ENCODE measurements at regions not wholly inside any gene's neighbourhood (a gene's known extent, or its start where the extent isn't known, plus 50 kb on each side); places are given as distances from the start of the nearest gene placed in this dataset.
"Not testable (repeated sequence)": the region's sequence is repeated elsewhere in the genome, so short reads cannot be mapped to it uniquely, and the experiment has no call there.

GRCh38 chr22:22974795-22975580, 87.4 kb downstream of the IGLL5 start:
- intact Hi-C loops (cut with DNase I): no loop called here
- ATAC-seq (no peak), DNase-seq (no peak)

DNA sequence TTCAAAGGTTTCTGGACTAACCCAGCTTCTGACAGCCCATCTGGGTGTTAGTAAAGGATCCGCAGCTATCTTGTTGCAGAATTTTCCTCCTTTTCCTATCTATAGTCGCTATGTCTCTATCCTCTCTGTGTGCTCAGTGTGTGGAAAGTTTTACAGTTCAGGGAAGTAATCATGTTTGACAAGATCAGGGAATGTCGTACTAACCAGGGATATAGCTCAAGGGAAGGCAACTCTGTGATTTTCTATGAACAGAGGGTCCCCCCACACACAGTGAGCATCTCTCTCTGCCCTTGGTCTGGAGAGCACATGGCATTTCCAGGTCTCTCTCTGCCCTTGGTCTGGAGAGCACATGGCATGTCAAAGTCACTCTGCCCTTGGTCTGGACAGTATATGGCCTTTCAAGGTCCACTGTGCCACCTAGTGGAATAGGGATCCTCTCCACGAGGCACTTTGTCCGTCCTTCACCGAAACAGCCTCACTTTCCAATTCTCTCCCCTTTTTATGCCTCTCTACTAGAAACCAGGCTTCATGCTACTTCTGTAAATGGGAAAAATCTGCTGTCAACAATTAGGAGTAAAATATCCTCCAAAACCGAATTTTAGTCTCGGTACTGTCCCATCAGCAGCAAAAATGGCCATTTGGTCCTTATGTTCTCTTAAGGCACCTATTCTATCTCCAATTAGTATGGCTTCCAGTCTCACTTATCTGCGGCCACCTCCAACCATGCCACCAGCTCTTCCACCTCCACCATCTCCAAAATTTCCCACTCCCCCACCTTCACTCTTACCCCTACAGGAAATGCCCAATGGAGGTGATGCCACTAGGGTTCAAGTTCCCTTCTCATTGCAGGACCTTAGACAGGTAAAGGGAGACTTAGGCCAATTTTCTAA, 88.7 kb downstream of the IGLL5 start:
- ATAC-seq: no peak
- intact Hi-C loops (cut with DNase I): no loop called here
- no peak for DNase-seq

GRCh38 chr22:22977479-22978200, 90.0 kb downstream of the IGLL5 start:
- intact Hi-C loops (cut with DNase I): no loop called here
- DNase-seq (no peak), ATAC-seq (no peak)

DNA sequence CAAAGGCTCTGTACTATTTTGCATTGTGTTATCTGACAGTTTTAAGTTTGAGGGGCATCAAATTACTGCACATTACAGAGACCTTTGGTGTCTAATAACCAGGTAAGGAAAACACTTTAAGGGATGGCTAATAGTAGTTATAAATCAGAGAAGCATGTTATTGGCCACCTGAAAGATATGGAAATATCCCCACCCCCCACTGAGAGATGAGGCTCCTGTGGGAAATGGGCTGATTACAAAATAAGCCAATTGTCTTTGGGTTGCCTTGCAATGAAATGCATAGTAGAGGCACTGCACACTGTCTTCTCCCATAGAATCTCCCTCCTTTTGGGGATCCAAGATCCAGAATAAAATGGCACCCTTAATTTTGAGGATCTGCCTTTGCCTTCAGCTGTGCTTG, 91.0 kb downstream of the IGLL5 start:
- intact Hi-C loops (cut with DNase I): no loop called here
- DNase-seq (no peak), ATAC-seq (no peak)

GRCh38 chr22:22979121-22979724, 91.1 kb upstream of the GNAZ start:
- ATAC-seq: no peak
- intact Hi-C loops (cut with DNase I): no loop called here
- no peak for DNase-seq

DNA sequence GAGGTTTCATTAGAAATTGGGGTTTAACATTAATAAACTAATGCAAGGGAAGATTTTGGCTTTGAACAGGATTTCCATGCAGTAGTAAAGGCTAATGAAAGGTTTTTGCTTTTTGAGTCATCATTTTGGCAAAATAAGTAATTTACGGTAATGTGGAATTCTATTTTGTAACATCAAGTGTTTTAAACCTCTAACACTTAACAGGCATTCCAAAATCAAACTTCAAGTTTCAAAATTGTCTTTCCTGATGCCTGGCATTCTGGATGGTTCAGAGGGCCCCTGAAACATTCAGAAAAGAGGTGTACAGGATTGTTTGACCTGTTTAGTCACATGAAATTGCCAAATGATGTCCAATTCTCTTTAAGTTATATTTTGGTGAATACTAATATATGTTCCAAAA, 90.4 kb upstream of the GNAZ start:
- DNase-seq: no peak
- ATAC-seq: no peak
- intact Hi-C loops (cut with DNase I): no loop called here

DNA sequence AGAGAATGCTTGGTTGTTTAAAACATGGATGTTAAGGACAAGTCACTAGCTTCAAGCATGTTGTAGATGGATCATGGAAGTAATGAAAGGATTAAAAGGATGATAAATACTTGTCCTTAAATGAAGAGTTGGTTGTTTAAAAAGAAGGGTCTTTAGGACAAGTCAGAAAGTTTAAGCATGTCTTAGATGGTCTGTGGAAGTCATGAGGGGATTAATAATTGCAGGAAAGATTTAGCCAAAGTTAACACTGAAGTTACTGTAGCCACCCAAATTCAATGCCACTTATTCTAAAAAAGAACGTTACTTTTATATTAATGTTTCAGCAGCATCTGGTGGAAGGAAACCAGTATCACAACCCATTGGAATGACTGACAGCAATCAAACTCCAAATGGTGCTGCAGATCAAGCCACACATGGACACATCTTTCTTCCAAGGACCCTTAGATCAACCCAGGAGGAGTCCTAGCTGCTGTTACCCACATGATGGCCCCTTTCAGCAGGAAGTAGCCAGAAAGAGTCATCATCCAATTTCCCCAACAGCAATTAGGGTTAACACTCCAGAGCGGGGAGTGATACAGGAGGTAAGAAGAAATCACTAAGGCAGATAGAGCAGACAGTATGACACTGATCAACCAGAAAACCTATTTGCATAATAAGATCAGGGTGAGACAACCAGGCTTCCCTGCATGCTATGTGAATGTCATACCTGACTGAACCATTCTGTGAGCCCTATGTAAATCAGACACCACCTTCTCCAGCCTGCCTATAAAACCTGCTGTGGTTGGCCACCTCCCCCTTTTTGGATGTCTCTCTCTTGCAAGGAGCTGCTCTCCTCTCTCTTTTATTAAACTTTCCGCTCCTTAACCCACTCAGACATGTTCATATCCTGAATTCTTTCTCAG, 88.4 kb upstream of the GNAZ start:
- intact Hi-C loops (cut with DNase I): no loop called here
- no peak for ATAC-seq
- DNase-seq: no peak

DNA sequence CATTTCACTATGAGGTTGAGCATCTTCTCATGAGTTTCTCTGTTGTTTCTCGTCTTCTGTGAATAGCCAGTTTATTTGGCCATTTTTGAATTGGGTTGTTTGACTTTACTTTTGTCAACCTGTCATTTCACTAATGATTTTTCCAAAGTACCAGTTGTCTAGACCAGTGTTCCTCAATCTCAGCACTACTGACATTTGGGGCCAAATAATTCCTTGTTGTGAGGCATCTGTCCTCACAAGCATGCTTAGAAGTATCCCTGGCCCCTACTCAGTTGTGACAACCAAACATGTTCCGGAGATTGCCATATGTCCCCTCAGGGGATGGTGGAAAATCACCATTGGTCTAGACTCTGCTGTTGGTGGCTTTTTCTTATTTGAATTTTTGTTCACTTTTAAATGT, 87.7 kb upstream of the GNAZ start:
- intact Hi-C loops (cut with DNase I): no loop called here
- DNase-seq (no peak), ATAC-seq (no peak)

DNA sequence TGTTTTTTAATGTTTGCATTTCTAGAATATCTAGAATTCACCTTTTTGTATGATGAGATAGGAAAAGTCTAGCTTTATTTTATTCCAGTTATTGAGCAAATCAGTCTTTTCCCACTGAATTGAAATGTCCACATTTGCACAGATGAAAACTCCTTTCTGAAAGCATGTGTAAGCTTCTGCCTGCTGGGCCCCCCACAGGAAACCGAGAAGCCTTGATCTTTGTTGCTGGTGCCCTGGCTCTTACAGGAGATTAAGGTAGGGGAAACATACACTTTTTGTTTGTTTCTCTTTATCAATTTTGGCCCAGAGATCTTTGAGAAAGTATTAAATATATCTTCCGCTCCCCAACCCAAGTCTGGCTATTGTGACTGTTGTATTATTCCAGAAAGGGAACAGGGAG, 87.2 kb upstream of the GNAZ start:
- DNase-seq (no peak), ATAC-seq (no peak)
- intact Hi-C loops (cut with DNase I): no loop called here

GRCh38 chr22:22983816-22984215, 86.5 kb upstream of the GNAZ start:
- DNase-seq (no peak), ATAC-seq (no peak)
- intact Hi-C loops (cut with DNase I): no loop called here

DNA sequence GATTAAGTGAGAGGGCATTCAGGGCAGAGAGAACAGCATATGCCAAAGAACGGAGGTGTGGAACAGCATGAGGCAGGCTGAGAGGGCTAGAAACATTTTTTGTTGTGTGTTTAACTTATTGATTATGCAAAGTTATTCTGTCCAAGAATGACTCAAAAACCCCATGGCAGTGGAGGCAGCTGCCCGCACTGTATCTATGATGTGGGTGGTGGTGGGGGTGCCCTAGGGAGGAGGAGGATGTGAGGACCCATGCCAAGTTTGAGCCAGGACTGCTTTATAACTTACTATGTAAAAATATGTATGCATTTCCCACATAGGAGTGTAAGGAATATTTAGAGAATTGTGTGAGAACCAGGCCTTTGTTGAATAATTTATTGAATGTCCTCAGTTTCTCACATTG, 85.4 kb upstream of the GNAZ start:
- DNase-seq: no peak

DNA sequence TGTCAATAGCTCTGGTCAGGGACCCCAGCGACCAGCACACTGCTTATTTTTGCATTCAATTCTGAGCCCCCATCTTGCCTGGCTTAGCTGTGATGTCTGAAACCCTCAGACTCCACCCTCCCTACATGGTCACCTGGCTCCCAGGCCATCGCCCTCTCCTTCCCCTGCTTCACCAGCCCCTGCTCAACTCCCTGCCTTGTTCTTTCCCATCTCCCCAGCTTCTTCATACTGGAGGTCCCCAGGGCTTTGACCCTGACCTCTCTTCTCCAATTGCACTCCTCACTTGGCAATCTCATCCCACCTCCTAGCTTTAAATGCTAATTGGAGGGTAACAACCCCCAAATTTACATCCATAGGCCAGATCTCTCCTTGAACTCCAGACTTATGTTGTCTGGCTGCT, 84.3 kb upstream of the GNAZ start:
- no peak for ATAC-seq
- intact Hi-C loops (cut with DNase I): no loop called here

More for the DNA sequence above, 85.4 kb upstream of the GNAZ start:
- intact Hi-C loops (cut with DNase I): no loop called here
- no peak for ATAC-seq

GRCh38 chr22:22986640-22987039, 83.7 kb upstream of the GNAZ start:
- no peak for DNase-seq
- no peak for ATAC-seq
- intact Hi-C loops (cut with DNase I): no loop called here

More for the DNA sequence above, 84.3 kb upstream of the GNAZ start:
- no peak for DNase-seq

- ATAC-seq (no peak), DNase-seq (no peak)
- intact Hi-C loops (cut with DNase I): no loop called here
Observed at GRCh38 chr22:22988150-22988549, 82.2 kb upstream of the GNAZ start.

- no peak for ATAC-seq
- intact Hi-C loops (cut with DNase I): no loop called here
- DNase-seq: no peak
Observed at GRCh38 chr22:22988785-22989184, 81.5 kb upstream of the GNAZ start.

GRCh38 chr22:22989856-22990255, 80.5 kb upstream of the GNAZ start:
- DNase-seq (no peak), ATAC-seq (no peak)
- intact Hi-C loops (cut with DNase I): no loop called here

GRCh38 chr22:22990711-22991505, 79.4 kb upstream of the GNAZ start:
- intact Hi-C loops (cut with DNase I); DNase-seq; ATAC-seq: not testable (repeated sequence)

DNA sequence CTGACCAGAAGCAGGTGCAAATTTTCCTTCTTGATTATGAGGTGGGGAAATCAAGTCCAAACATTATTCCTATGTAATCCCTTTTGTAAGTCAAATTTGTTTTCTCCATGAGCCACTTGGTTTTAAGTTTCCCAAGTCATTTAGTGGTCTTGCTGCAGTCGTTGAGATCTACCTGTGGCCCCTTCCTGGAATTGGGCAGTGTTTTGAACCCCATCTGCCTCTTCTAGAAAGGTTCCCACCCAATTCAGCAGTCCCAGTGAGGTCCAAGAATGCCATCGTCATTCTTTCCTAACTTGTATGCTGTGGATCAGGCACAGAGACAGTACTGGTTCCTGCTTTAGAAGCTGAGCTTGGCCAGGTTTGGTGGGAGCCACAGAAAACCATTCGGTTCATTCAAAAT, 77.8 kb upstream of the GNAZ start:
- intact Hi-C loops (cut with DNase I): no loop called here
- no peak for DNase-seq
- no peak for ATAC-seq
